CD14-positive monocyte (primary cell): ENCODE measurements at regions not wholly inside any gene's neighbourhood (a gene's known extent, or its start where the extent isn't known, plus 50 kb on each side); places are given as distances from the start of the nearest gene placed in this dataset.

Source experiments
- DNase-seq, 3 donors: peaks; one replicate each; pipeline ENCODE4 v3.0.0-alpha.2; 2011 to 2022
- H2AFZ ChIP-seq: 2 replicates; pipeline ENCODE4 v1.6.0; 2012; ENCODE audit warnings: mild to moderate bottlenecking, low read depth, low read length, inconsistent platforms; ENCODE audit not compliant: insufficient read depth, poor library complexity, severe bottlenecking
- H3K27ac ChIP-seq, 2 donors: 1 replicate in 1 of 2; 2 replicates in 1 of 2; pipeline ENCODE4 v1.5.1; 2012 to 2013; ENCODE audit warnings: low read length in 2 of 2, control low read depth in 1 of 2, inconsistent platforms in 1 of 2, low read depth in 1 of 2, mild to moderate bottlenecking in 1 of 2
- H3K27me3 ChIP-seq, 2 donors: one replicate each; pipeline versions ENCODE4 v1.6.0 to v1.6.1; 2011 to 2013; ENCODE audit warnings: low read length in 2 of 2; ENCODE audit not compliant: control insufficient read depth in 2 of 2, insufficient read depth in 2 of 2
- H3K36me3 ChIP-seq, 2 donors: replicated peaks in 1 of 2; 1 replicate in 1 of 2; 2 replicates in 1 of 2; pipeline versions ENCODE4 v1.5.1 to v1.6.1; 2012 to 2013; ENCODE audit warnings: low read length in 2 of 2, control low read depth in 1 of 2, inconsistent platforms in 1 of 2, mild to moderate bottlenecking in 1 of 2; ENCODE audit not compliant: insufficient read depth in 2 of 2, control insufficient read depth in 1 of 2
- H3K4me1 ChIP-seq, 2 donors: 1 replicate in 1 of 2; 2 replicates in 1 of 2; pipeline versions ENCODE4 v1.5.1 to v1.6.1; 2012 to 2013; ENCODE audit warnings: low read length in 2 of 2, control low read depth in 1 of 2, inconsistent platforms in 1 of 2, mild to moderate bottlenecking in 1 of 2, moderate library complexity in 1 of 2; ENCODE audit not compliant: insufficient read depth in 2 of 2, control insufficient read depth in 1 of 2
- H3K4me2 ChIP-seq: replicated peaks from 2 replicates; pipeline ENCODE3; 2012; ENCODE audit warnings: low read length, moderate library complexity, mild to moderate bottlenecking; ENCODE audit not compliant: poor library complexity, severe bottlenecking; ENCODE audit errors: extremely low read depth
- H3K4me3 ChIP-seq, 3 experiments: fragments of 200-600 bp in 1 of 3; sonication (generic) in 1 of 3; replicated peaks in 1 of 3; 1 replicate in 2 of 3; 2 replicates in 1 of 3; pipeline ENCODE4 v1.5.1; 2011 to 2013; ENCODE audit warnings: low read length in 3 of 3, mild to moderate bottlenecking in 3 of 3, control low read depth in 2 of 3, low read depth in 2 of 3, inconsistent platforms in 1 of 3, moderate library complexity in 1 of 3
- H3K79me2 ChIP-seq: 2 replicates; pipeline ENCODE4 v1.6.0; 2012; ENCODE audit warnings: mild to moderate bottlenecking, control low read depth, inconsistent platforms, low read length, moderate library complexity; ENCODE audit not compliant: insufficient read depth
- H3K9ac ChIP-seq: 2 replicates; pipeline ENCODE4 v1.6.0; 2017; ENCODE audit warnings: low read length, mild to moderate bottlenecking; ENCODE audit not compliant: insufficient read depth, poor library complexity, severe bottlenecking
- H3K9me3 ChIP-seq, 2 donors: replicated peaks in 1 of 2; 1 replicate in 1 of 2; 2 replicates in 1 of 2; pipeline versions ENCODE4 v1.5.1 to v1.6.1; 2012 to 2013; ENCODE audit warnings: low read length in 2 of 2, control low read depth in 1 of 2; ENCODE audit not compliant: control insufficient read depth in 1 of 2, insufficient read depth in 1 of 2
- H4K20me1 ChIP-seq: 2 replicates; pipeline ENCODE4 v1.6.0; 2012; ENCODE audit warnings: mild to moderate bottlenecking, low read length, control low read depth, moderate library complexity; ENCODE audit not compliant: insufficient read depth
- H3K27ac Mint-ChIP-seq, 7 donors: one replicate each; pipeline ENCODE4 v1.8.0; 2020; ENCODE audit warnings: mild to moderate bottlenecking in 7 of 7, mixed read lengths in 7 of 7, moderate library complexity in 6 of 7, inconsistent platforms in 2 of 7
- H3K27me3 Mint-ChIP-seq, 3 donors: one replicate each; pipeline ENCODE4 v1.8.0; 2021 to 2022; ENCODE audit warnings: low read depth in 3 of 3, mild to moderate bottlenecking in 3 of 3, mixed read lengths in 3 of 3, moderate library complexity in 3 of 3, inconsistent platforms in 1 of 3
- H3K36me3 Mint-ChIP-seq, 2 donors: one replicate each; pipeline ENCODE4 v1.8.0; 2020; ENCODE audit warnings: mixed read lengths in 2 of 2, inconsistent platforms in 1 of 2, mild to moderate bottlenecking in 1 of 2
- H3K4me1 Mint-ChIP-seq: one replicate; pipeline ENCODE4 v1.8.0; 2020; ENCODE audit warnings: mild to moderate bottlenecking, mixed read lengths
- H3K4me3 Mint-ChIP-seq, 2 donors: one replicate each; pipeline ENCODE4 v1.8.0; 2020; ENCODE audit warnings: mild to moderate bottlenecking in 2 of 2, mixed read lengths in 2 of 2, moderate library complexity in 1 of 2
- H3K9me3 Mint-ChIP-seq, 7 donors: one replicate each; pipeline ENCODE4 v1.8.0; 2020 to 2022; ENCODE audit warnings: mixed read lengths in 7 of 7, mild to moderate bottlenecking in 6 of 7, moderate library complexity in 6 of 7, inconsistent platforms in 2 of 7
- whole genome bisulfite sequencing: methylation state at CpG from one replicate; pipeline ENCODE4 v1.1.5; 2013; ENCODE audit warnings: missing lambda C conversion rate; ENCODE audit not compliant: insufficient coverage; 5-methylcytosine and 5-hydroxymethylcytosine counted together
- intact Hi-C, 2 donors: fragments of 100-400 bp; cut with micrococcal nuclease; formaldehyde crosslinking; loops; one replicate each; pipeline versions ENCODE4 v1.15.0 to v1.15.1; 2023
- TF ChIP-seq, protein P1 (sequence below): fragments of 200-600 bp; IDR thresholded peaks from one replicate; pipeline ENCODE4 v1.8.0; 2022; ENCODE audit warnings: antibody characterized with exemption, mild to moderate bottlenecking

DNA sequence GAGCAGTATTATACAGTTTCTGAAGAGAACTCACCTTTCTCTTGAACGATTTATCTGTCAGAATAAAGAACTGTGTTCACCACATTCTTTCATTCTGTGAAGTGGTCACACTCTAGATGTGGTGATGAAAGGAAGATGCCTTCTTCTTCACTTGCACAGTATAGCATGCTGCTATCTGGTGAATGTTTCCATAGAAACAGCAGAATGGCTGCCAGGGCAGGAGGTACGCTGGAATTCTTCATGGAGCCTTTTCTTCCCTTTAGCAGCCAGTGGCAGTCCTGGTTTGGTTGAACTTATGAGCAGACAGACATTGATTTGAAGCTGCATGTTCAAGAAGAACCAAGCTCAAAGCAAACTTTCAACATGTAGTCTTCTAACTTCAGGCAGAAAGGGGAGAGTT lies 1157.9 kb upstream of the LRRTM1 start:
- Histone ChIP-seq H3K27me3 (no peaks in the 10 kb centered on the region), H2AFZ (no peak overlapping the region), H3K27ac (no peak overlapping the region), H3K9me3 (peaks cover 0 to 8% of the 10 kb centered on the region in 2 donors), H3K79me2 (no peaks in the 10 kb centered on the region), H4K20me1 (no peaks in the 10 kb centered on the region), H3K9ac (no peak overlapping the region), H3K4me3 (no peak overlapping the region), H3K36me3 (no peaks in the 10 kb centered on the region), H3K4me1 (no peaks in the 10 kb centered on the region), H3K4me2 (no peak overlapping the region)
- H3K27ac Mint-ChIP-seq: no peak overlapping the region
- no peak for DNase-seq
- H3K36me3 Mint-ChIP-seq: no peaks in the 10 kb centered on the region
- H3K4me3 Mint-ChIP-seq: no peak overlapping the region
- TF ChIP-seq, protein P1, sequence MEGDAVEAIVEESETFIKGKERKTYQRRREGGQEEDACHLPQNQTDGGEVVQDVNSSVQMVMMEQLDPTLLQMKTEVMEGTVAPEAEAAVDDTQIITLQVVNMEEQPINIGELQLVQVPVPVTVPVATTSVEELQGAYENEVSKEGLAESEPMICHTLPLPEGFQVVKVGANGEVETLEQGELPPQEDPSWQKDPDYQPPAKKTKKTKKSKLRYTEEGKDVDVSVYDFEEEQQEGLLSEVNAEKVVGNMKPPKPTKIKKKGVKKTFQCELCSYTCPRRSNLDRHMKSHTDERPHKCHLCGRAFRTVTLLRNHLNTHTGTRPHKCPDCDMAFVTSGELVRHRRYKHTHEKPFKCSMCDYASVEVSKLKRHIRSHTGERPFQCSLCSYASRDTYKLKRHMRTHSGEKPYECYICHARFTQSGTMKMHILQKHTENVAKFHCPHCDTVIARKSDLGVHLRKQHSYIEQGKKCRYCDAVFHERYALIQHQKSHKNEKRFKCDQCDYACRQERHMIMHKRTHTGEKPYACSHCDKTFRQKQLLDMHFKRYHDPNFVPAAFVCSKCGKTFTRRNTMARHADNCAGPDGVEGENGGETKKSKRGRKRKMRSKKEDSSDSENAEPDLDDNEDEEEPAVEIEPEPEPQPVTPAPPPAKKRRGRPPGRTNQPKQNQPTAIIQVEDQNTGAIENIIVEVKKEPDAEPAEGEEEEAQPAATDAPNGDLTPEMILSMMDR: no peak
- intact Hi-C loops: no loop called here
- 80% methylated on average over 1 of the region's 2 CpGs for WGBS
- no peaks in the 10 kb centered on the region for H3K4me1 Mint-ChIP-seq
- no peaks in the 10 kb centered on the region for H3K27me3 Mint-ChIP-seq
- peaks cover under 1 to 5% (median 4%) of the 10 kb centered on the region in 7 donors for H3K9me3 Mint-ChIP-seq

DNA sequence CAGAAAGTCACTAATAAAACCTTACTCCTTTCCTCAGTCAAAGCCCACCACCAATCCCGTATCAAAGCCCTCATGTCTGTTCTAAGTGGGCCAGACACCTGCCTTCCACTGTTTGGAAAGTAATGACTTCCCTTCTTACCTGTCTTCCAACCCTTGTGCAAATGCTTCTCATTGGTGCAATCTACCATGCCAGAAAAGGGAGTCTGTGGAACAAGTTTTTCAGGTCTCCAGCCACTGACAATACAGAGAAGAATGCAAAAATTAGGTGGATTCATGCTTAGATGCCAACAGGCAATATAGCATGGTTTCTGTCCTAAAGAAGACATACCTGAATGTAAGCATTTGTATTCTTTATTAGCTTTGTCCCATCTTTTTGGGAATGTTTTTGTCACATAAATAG lies 1140.6 kb upstream of the LRRTM1 start:
- no peak overlapping the region for H2AFZ ChIP-seq
- H3K4me1 Mint-ChIP-seq: no peaks in the 10 kb centered on the region
- no peak overlapping the region for H3K9ac ChIP-seq
- H3K79me2 ChIP-seq: no peaks in the 10 kb centered on the region
- intact Hi-C loops: no loop called here
- WGBS: 67% methylated on average over 1 of the region's 1 CpG
- H3K27me3 Mint-ChIP-seq: no peaks in the 10 kb centered on the region
- no peaks in the 10 kb centered on the region for H3K36me3 ChIP-seq
- no peaks in the 10 kb centered on the region for H3K36me3 Mint-ChIP-seq
- DNase-seq: no peak
- H3K9me3 ChIP-seq: no peaks in the 10 kb centered on the region
- no peaks in the 10 kb centered on the region for H3K27me3 ChIP-seq
- H3K4me3 ChIP-seq: no peak overlapping the region
- peak overlapping the region in 1 of 7 donors; percentile 73 for H3K27ac Mint-ChIP-seq
- no peak overlapping the region for H3K4me3 Mint-ChIP-seq
- no peaks in the 10 kb centered on the region for H4K20me1 ChIP-seq
- H3K9me3 Mint-ChIP-seq: peaks cover 0 to 8% (median 3%) of the 10 kb centered on the region in 7 donors
- H3K4me1 ChIP-seq: no peaks in the 10 kb centered on the region
- TF ChIP-seq, protein P1: no peak
- no peak overlapping the region for H3K4me2 ChIP-seq
- no peak overlapping the region for H3K27ac ChIP-seq
